HG02840 (cell line): ENCODE measurements at regions not wholly inside any gene's neighbourhood (a gene's known extent, or its start where the extent isn't known, plus 50 kb on each side); places are given as distances from the start of the nearest gene placed in this dataset.
"Not testable (repeated sequence)": the region's sequence is repeated elsewhere in the genome, so short reads cannot be mapped to it uniquely, and the experiment has no call there.

ENCODE experiments used
- ATAC-seq: cut with Tn5 transposase; IDR thresholded peaks from one replicate; pipeline ENCODE4 v1.9.1; 2021; ENCODE audit warnings: mild to moderate bottlenecking, moderate library complexity, moderate number of reproducible peaks; ENCODE audit not compliant: unreplicated experiment, low FRiP score

GRCh38 chrX:40984962-40985361 lies 100.3 kb upstream of the USP9X start:
- no peak for ATAC-seq

- ATAC-seq, result no peak
Observed at GRCh38 chrX:40987413-40987812, 97.8 kb upstream of the USP9X start.

GRCh38 chrX:40988100-40988499 lies 97.1 kb upstream of the USP9X start:
- ATAC-seq, result no peak

- not testable (repeated sequence) for ATAC-seq
Observed at GRCh38 chrX:40993395-40993794, 91.8 kb upstream of the USP9X start.

- ATAC-seq, result no peak
Observed at GRCh38 chrX:40996886-40997530, 88.2 kb upstream of the USP9X start.

- ATAC-seq, result no peak
Observed at GRCh38 chrX:40998123-40998522, 87.1 kb upstream of the USP9X start.

GRCh38 chrX:41001327-41001726 lies 83.9 kb upstream of the USP9X start:
- no peak for ATAC-seq

GRCh38 chrX:41002026-41002425 lies 83.2 kb upstream of the USP9X start:
- ATAC-seq, result no peak

- ATAC-seq, result no peak
Observed at GRCh38 chrX:41003506-41004270, 81.6 kb upstream of the USP9X start.

- no peak for ATAC-seq
Observed at GRCh38 chrX:41005445-41005992, 79.7 kb upstream of the USP9X start.

- ATAC-seq, result no peak
Observed at GRCh38 chrX:41009850-41010846, 75.1 kb upstream of the USP9X start.

- no peak for ATAC-seq
Observed at GRCh38 chrX:41014776-41015360, 70.4 kb upstream of the USP9X start.

- not testable (repeated sequence) for ATAC-seq
Observed at GRCh38 chrX:41017785-41018184, 67.5 kb upstream of the USP9X start.

- ATAC-seq, result not testable (repeated sequence)
Observed at GRCh38 chrX:41018391-41019040, 66.7 kb upstream of the USP9X start.

GRCh38 chrX:41019041-41019392 lies 66.2 kb upstream of the USP9X start:
- ATAC-seq, result no peak

- no peak for ATAC-seq
Observed at GRCh38 chrX:41022566-41022965, 62.7 kb upstream of the USP9X start.

- ATAC-seq, result no peak
Observed at GRCh38 chrX:41023098-41023497, 62.1 kb upstream of the USP9X start.

GRCh38 chrX:41024335-41024734 lies 60.9 kb upstream of the USP9X start:
- not testable (repeated sequence) for ATAC-seq

- no peak for ATAC-seq
Observed at GRCh38 chrX:41024755-41025154, 60.5 kb upstream of the USP9X start.
